ENCODE measurements at regions not wholly inside any gene's neighbourhood (a gene's known extent, or its start where the extent isn't known, plus 50 kb on each side); places are given as distances from the start of the nearest gene placed in this dataset.

GRCh38 chr3:51621091-51621892 is 49.8 kb upstream of the TEX264 start (continued):
- no peak for TF ChIP-seq POGK (CRISPR knock-in tag; conservative IDR thresholded peaks at IDR 0.05)
- TF ChIP-seq XBP1 (CRISPR knock-in tag; IDR thresholded peaks at IDR 0.05), result no peak
- TF ChIP-seq THRA (CRISPR knock-in tag; IDR thresholded peaks at IDR 0.05; ENCODE audit: borderline replicate concordance), result peak; percentile 61; the same call in 1 of the 2 replicates
- peak; percentile 22; the same call in 1 of the 2 replicates for TF ChIP-seq PATZ1 (CRISPR knock-in tag; IDR thresholded peaks at IDR 0.05)
- TF ChIP-seq ZNF3 (CRISPR knock-in tag; IDR thresholded peaks at IDR 0.05), result no peak
- no peak for TF ChIP-seq ZHX2 (IDR thresholded peaks at IDR 0.05; ENCODE audit: low read depth)
- TF ChIP-seq ZHX2 (CRISPR knock-in tag; IDR thresholded peaks at IDR 0.05; ENCODE audit: borderline replicate concordance), result no peak
- 0 out of 2 replicates have a peak, but pooled peaks have one; percentile 32 for TF ChIP-seq ZNF350 (CRISPR knock-in tag; IDR thresholded peaks at IDR 0.05; ENCODE audit: borderline replicate concordance, low read depth)
- TF ChIP-seq ZNF644 (CRISPR knock-in tag; IDR thresholded peaks at IDR 0.05; ENCODE audit: low read depth), result 0 out of 2 replicates have a peak, but pooled peaks have one; percentile 52
- TF ChIP-seq CAMTA2 (CRISPR knock-in tag; IDR thresholded peaks at IDR 0.05; ENCODE audit: borderline replicate concordance), result no peak
- TF ChIP-seq HDAC2 (CRISPR knock-in tag; IDR thresholded peaks at IDR 0.05), result peak; percentile 18; the same call in 1 of the 2 replicates
- TF ChIP-seq ZBTB37 (CRISPR knock-in tag; IDR thresholded peaks at IDR 0.05), result no peak
- no peak for TF ChIP-seq ZNF34 (CRISPR knock-in tag; IDR thresholded peaks at IDR 0.05; ENCODE audit: borderline replicate concordance)
- TF ChIP-seq FOXP1 (IDR thresholded peaks at IDR 0.05), result no peak
- peak; percentile 35; the same call in 1 of the 2 replicates for TF ChIP-seq FOXP1 (CRISPR knock-in tag; IDR thresholded peaks at IDR 0.05)
- no peak for TF ChIP-seq SSRP1 (CRISPR knock-in tag; IDR thresholded peaks at IDR 0.05)

Data from HepG2 (cell line).